Upper lobe of right lung (tissue), 1 donor: ENCODE measurements at regions not wholly inside any gene's neighbourhood (a gene's known extent, or its start where the extent isn't known, plus 50 kb on each side); places are given as distances from the start of the nearest gene placed in this dataset.

Source experiments
- ATAC-seq: fragments of 200-7000 bp; cut with Tn5 transposase; one replicate; pipeline ENCODE4 v1.9.1; 2020; ENCODE audit warnings: mild to moderate bottlenecking, moderate library complexity
- DNase-seq: peaks from one replicate; pipeline ENCODE4 v3.0.0-alpha.2; 2020
- H3K27ac ChIP-seq: fragments of 200-600 bp; one replicate; pipeline ENCODE4 v1.8.0; 2022
- H3K27me3 ChIP-seq: fragments of 200-600 bp; one replicate; pipeline ENCODE4 v1.8.0; 2022; ENCODE audit warnings: mild to moderate bottlenecking
- H3K36me3 ChIP-seq: fragments of 200-600 bp; one replicate; pipeline ENCODE4 v1.8.0; 2022
- H3K4me1 ChIP-seq: fragments of 200-600 bp; one replicate; pipeline ENCODE4 v1.8.0; 2022
- H3K4me3 ChIP-seq: fragments of 200-600 bp; one replicate; pipeline ENCODE4 v1.8.0; 2022; ENCODE audit warnings: mild to moderate bottlenecking
- H3K9me3 ChIP-seq: fragments of 200-600 bp; one replicate; pipeline ENCODE4 v1.8.0; 2022
- CTCF ChIP-seq: fragments of 200-600 bp; IDR thresholded peaks from one replicate; pipeline ENCODE4 v1.8.0; 2022; ENCODE audit warnings: antibody characterized with exemption
- intact Hi-C: fragments of 100-400 bp; cut with DNase I; formaldehyde crosslinking; loops from one replicate; pipeline ENCODE4 v1.11.0; 2022
- donor health status: DM: no; HTN: yes; CAD: no; lungs with severe emphysema.

DNA sequence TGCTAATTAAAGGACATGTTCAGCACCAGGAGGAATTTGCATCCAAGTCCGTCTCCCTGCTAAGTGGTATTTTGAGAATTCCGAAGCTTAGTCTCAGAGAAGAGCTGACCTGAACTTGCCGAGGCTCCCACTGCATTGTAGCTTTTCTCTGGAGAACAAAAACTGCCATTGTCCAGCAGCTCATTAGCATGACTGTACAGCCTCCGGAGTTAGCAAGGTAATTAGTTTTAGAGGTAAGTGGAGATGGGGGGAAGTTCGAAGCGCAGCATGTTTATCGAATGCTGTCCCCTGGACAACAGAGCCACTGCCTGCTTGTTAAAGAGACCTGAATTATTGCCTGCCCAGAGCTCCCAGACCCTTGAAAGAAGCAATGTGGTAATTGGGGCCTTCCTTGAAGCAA lies 160.3 kb upstream of the PELI2 start:
- DNase-seq = no peak

GRCh38 chr14:55963295-55963694 lies 154.9 kb upstream of the PELI2 start:
- intact Hi-C loops = no loop called here
- no peaks in the 10 kb centered on the region for H3K9me3 ChIP-seq
- ATAC-seq = no peak
- no peak overlapping the region for H3K4me3 ChIP-seq
- no peaks in the 10 kb centered on the region for H3K4me1 ChIP-seq
- no peaks in the 10 kb centered on the region for H3K36me3 ChIP-seq
- H3K27me3 ChIP-seq = no peaks in the 10 kb centered on the region
- TF ChIP-seq CTCF = no peak
- DNase-seq = no peak
- no peak overlapping the region for H3K27ac ChIP-seq

More for the DNA sequence above, 160.3 kb upstream of the PELI2 start:
- TF ChIP-seq CTCF = no peak
- Histone ChIP-seq H3K36me3 (no peaks in the 10 kb centered on the region), H3K4me1 (no peaks in the 10 kb centered on the region), H3K9me3 (no peaks in the 10 kb centered on the region), H3K4me3 (no peak overlapping the region), H3K27me3 (no peaks in the 10 kb centered on the region), H3K27ac (no peak overlapping the region)
- intact Hi-C loops = no loop called here
- ATAC-seq = no peak

DNA sequence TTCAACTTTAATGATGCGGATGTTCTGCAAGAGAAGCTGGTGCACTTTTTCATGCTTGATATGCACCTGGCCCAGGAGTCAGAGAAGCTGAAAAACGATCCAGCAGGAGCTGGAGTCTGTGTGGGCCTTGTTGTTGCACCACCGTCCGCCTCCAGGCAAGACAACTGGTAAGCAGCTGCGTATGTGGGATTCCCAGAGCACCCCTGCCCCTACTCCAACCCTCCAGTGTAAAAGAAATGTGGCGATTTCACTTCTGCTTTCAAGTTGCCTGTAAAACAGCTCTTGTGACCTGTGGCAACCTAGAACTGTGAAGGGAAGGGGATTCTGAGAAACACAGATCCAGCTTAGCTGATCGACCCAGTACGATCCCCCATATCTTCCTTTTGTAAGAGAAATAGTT lies 154.1 kb upstream of the PELI2 start:
- no peaks in the 10 kb centered on the region for H3K27me3 ChIP-seq
- no peaks in the 10 kb centered on the region for H3K4me1 ChIP-seq
- no peaks in the 10 kb centered on the region for H3K36me3 ChIP-seq
- intact Hi-C loops = no loop called here
- TF ChIP-seq CTCF = no peak
- DNase-seq = no peak
- no peaks in the 10 kb centered on the region for H3K9me3 ChIP-seq
- H3K4me3 ChIP-seq = no peak overlapping the region
- no peak for ATAC-seq
- no peak overlapping the region for H3K27ac ChIP-seq

DNA sequence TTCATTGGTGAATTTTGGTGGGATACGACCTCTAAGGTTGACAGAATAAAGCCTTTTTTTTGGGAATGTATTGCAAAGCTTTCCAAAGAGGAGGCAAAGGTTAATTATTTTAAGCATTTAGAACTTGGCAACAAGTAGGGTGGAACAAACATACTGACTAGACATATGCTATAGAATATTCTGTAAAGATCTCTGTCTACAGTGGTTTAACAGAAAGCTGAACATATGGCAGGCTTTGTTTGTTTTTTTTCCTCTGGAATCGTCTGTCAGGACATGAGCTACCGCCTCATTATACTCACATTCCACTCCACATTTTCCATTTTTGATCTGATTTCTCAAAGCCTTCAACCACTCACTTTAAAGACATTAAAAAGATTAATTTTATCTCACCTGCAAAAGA lies 153.4 kb upstream of the PELI2 start:
- no peaks in the 10 kb centered on the region for H3K27me3 ChIP-seq
- H3K4me1 ChIP-seq = no peaks in the 10 kb centered on the region
- no peak overlapping the region for H3K4me3 ChIP-seq
- intact Hi-C loops = no loop called here
- TF ChIP-seq CTCF = no peak
- H3K27ac ChIP-seq = no peak overlapping the region
- ATAC-seq (no peak), DNase-seq (no peak)
- H3K9me3 ChIP-seq = no peaks in the 10 kb centered on the region
- no peaks in the 10 kb centered on the region for H3K36me3 ChIP-seq

GRCh38 chr14:55965851-55966250 lies 152.4 kb upstream of the PELI2 start:
- intact Hi-C loops = no loop called here
- DNase-seq (no peak), ATAC-seq (no peak)
- H3K4me3 ChIP-seq = no peak overlapping the region
- no peaks in the 10 kb centered on the region for H3K27me3 ChIP-seq
- no peak for TF ChIP-seq CTCF
- H3K9me3 ChIP-seq = no peaks in the 10 kb centered on the region
- H3K4me1 ChIP-seq = no peaks in the 10 kb centered on the region
- no peaks in the 10 kb centered on the region for H3K36me3 ChIP-seq
- H3K27ac ChIP-seq = no peak overlapping the region

GRCh38 chr14:55968741-55969140 lies 149.5 kb upstream of the PELI2 start:
- H3K27ac ChIP-seq = no peak overlapping the region
- intact Hi-C loops = no loop called here
- no peak for TF ChIP-seq CTCF
- no peaks in the 10 kb centered on the region for H3K27me3 ChIP-seq
- DNase-seq (no peak), ATAC-seq (no peak)
- H3K9me3 ChIP-seq = no peaks in the 10 kb centered on the region
- H3K36me3 ChIP-seq = no peaks in the 10 kb centered on the region
- H3K4me1 ChIP-seq = no peaks in the 10 kb centered on the region
- H3K4me3 ChIP-seq = no peak overlapping the region
